Suppressor macrophage treated with lipopolysaccharide for 1 hour (primary cell): ENCODE measurements at regions not wholly inside any gene's neighbourhood (a gene's known extent, or its start where the extent isn't known, plus 50 kb on each side); places are given as distances from the start of the nearest gene placed in this dataset.
"Not testable (repeated sequence)": the region's sequence is repeated elsewhere in the genome, so short reads cannot be mapped to it uniquely, and the experiment has no call there.

Experiments
- DNase-seq, 3 donors: peaks; one replicate each; pipeline ENCODE4 v3.0.0-alpha.2; 2020 to 2022

- not testable (repeated sequence) for DNase-seq
These were observed 80.9 kb upstream of the ADORA2B start for GRCh38 chr17:15864061-15864460.

- DNase-seq = not testable (repeated sequence)
These were observed 80.5 kb upstream of the ADORA2B start for GRCh38 chr17:15864472-15864871.

- DNase-seq = not testable (repeated sequence)
These were observed 78.9 kb upstream of the ADORA2B start for GRCh38 chr17:15866015-15866414.

- DNase-seq = not testable (repeated sequence)
These were observed 77.6 kb upstream of the ADORA2B start for GRCh38 chr17:15867331-15867730.

- not testable (repeated sequence) for DNase-seq
These were observed 75.1 kb upstream of the ADORA2B start for GRCh38 chr17:15869868-15870267.

GRCh38 chr17:15872677-15873076 lies 72.3 kb upstream of the ADORA2B start:
- DNase-seq = not testable (repeated sequence)

- DNase-seq = not testable (repeated sequence)
These were observed 66.9 kb upstream of the ADORA2B start for GRCh38 chr17:15877882-15878500.

- peak; percentile 42 to 60 (median 49) for DNase-seq
These were observed 62.7 kb upstream of the ADORA2B start for GRCh38 chr17:15882058-15882720.

GRCh38 chr17:15882777-15883176 lies 62.2 kb upstream of the ADORA2B start:
- DNase-seq = peak in 2 of 3 donors; percentile 31 to 46

GRCh38 chr17:15883617-15884111 lies 61.3 kb upstream of the ADORA2B start:
- DNase-seq = peak; percentile 79 to 95 (median 91)

- no peak for DNase-seq
These were observed 60.2 kb upstream of the ADORA2B start for GRCh38 chr17:15884731-15885130.

GRCh38 chr17:15885770-15886169 lies 59.2 kb upstream of the ADORA2B start:
- peak in 1 of 3 donors; percentile 32 for DNase-seq

GRCh38 chr17:15886221-15886620 lies 58.7 kb upstream of the ADORA2B start:
- DNase-seq = no peak

- DNase-seq = peak in 1 of 3 donors; percentile 37
These were observed 58.1 kb upstream of the ADORA2B start for GRCh38 chr17:15886804-15887203.

GRCh38 chr17:15888436-15888835 lies 56.5 kb upstream of the ADORA2B start:
- DNase-seq = no peak

- no peak for DNase-seq
These were observed 54.5 kb upstream of the ADORA2B start for GRCh38 chr17:15890279-15890892.

GRCh38 chr17:15891318-15891717 lies 53.6 kb upstream of the ADORA2B start:
- DNase-seq = no peak

- DNase-seq = no peak
These were observed 52.7 kb upstream of the ADORA2B start for GRCh38 chr17:15892244-15892643.

- DNase-seq = no peak
These were observed 51.9 kb upstream of the ADORA2B start for GRCh38 chr17:15892731-15893657.

GRCh38 chr17:15893658-15894024 lies 51.3 kb upstream of the ADORA2B start:
- DNase-seq = no peak

GRCh38 chr17:15894258-15894657 lies 50.7 kb upstream of the ADORA2B start:
- no peak for DNase-seq

GRCh38 chr17:15894913-15895658 lies 49.8 kb upstream of the ADORA2B start:
- DNase-seq = no peak
